HEK293 (cell line): ENCODE measurements at regions not wholly inside any gene's neighbourhood (a gene's known extent, or its start where the extent isn't known, plus 50 kb on each side); places are given as distances from the start of the nearest gene placed in this dataset.

Source experiments
- CTCF ChIA-PET: fragments of 350-600 bp; formaldehyde crosslinking; extraction: SDS; loops from one replicate; lab custom pipeline; 2021; ENCODE audit warnings: antibody characterized with exemption; lab: Yijun Ruan, JAX
- POLR2A ChIA-PET: fragments of 300-600 bp; formaldehyde crosslinking; extraction: SDS; loops from one replicate; lab custom pipeline; 2020; ENCODE audit warnings: antibody characterized with exemption, inconsistent platforms; lab: Yijun Ruan, JAX
- H3K27ac ChIP-seq: fragments of 200-500 bp; sonication (Bioruptor generic); 2 replicates; pipeline ENCODE4 v1.5.1; 2014; ENCODE audit warnings: low read depth, low read length, control low read depth, inconsistent platforms; ENCODE audit errors: extremely low read depth
- H3K36me3 ChIP-seq, 2 experiments: fragments of 200-500 bp in 1 of 2; sonication (Bioruptor generic) in 1 of 2; 1 replicate in 1 of 2; 2 replicates in 1 of 2; pipeline ENCODE4 v1.5.1; 2014 to 2017; ENCODE audit warnings: inconsistent platforms in 2 of 2, low read length in 2 of 2; ENCODE audit not compliant: control insufficient read depth in 2 of 2, insufficient read depth in 1 of 2
- H3K4me1 ChIP-seq: fragments of 200-500 bp; sonication (Bioruptor generic); 2 replicates; pipeline ENCODE4 v1.5.1; 2014; ENCODE audit warnings: mild to moderate bottlenecking, low read length, inconsistent platforms; ENCODE audit not compliant: control insufficient read depth, insufficient read depth
- H3K4me3 ChIP-seq: 2 replicates; pipeline ENCODE4 v1.5.1; 2011; ENCODE audit warnings: low read depth, mild to moderate bottlenecking, control low read depth, low read length, moderate library complexity
- H3K9me3 ChIP-seq: fragments of 200-500 bp; sonication (Bioruptor generic); 2 replicates; pipeline ENCODE4 v1.5.1; 2014; ENCODE audit warnings: low read depth, low read length, inconsistent platforms; ENCODE audit not compliant: control insufficient read depth, insufficient read depth
- GFI1B ChIP-seq: fragments of 450-650 bp; formaldehyde crosslinking; IDR thresholded peaks from 2 replicates; pipeline ENCODE4 v1.5.1; 2016; ENCODE audit warnings: missing biosample characterization, missing genetic modification characterization
- HOXD13 ChIP-seq: sonication (generic); formaldehyde crosslinking; IDR thresholded peaks from 2 replicates; pipeline ENCODE4 v1.8.0; 2022; ENCODE audit warnings: missing genetic modification reagents, borderline replicate concordance
- KLF9 ChIP-seq: fragments of 450-650 bp; formaldehyde crosslinking; IDR thresholded peaks from 2 replicates; pipeline ENCODE4 v1.5.1; 2016; ENCODE audit warnings: missing biosample characterization, missing genetic modification characterization, low read depth
- MZF1 ChIP-seq: fragments of 450-650 bp; formaldehyde crosslinking; IDR thresholded peaks from 2 replicates; pipeline ENCODE4 v1.5.1; 2017; ENCODE audit warnings: missing biosample characterization, missing genetic modification characterization, borderline replicate concordance
- PBX3 ChIP-seq: sonication (generic); formaldehyde crosslinking; IDR thresholded peaks from 2 replicates; pipeline ENCODE4 v1.8.1; 2022; ENCODE audit warnings: mild to moderate bottlenecking, moderate library complexity, missing genetic modification reagents
- REPIN1 ChIP-seq: fragments of 450-650 bp; formaldehyde crosslinking; IDR thresholded peaks from 2 replicates; pipeline ENCODE4 v1.5.1; 2017; ENCODE audit warnings: missing biosample characterization, missing genetic modification characterization, low read depth
- SALL2 ChIP-seq: fragments of 450-650 bp; formaldehyde crosslinking; IDR thresholded peaks from 2 replicates; pipeline ENCODE4 v1.5.0; 2017; ENCODE audit warnings: missing biosample characterization, mild to moderate bottlenecking, missing genetic modification characterization, borderline replicate concordance
- ZBTB17 ChIP-seq: fragments of 450-650 bp; formaldehyde crosslinking; IDR thresholded peaks from 2 replicates; pipeline ENCODE4 v1.5.1; 2016; ENCODE audit warnings: missing biosample characterization, missing genetic modification characterization
- ZBTB49 ChIP-seq: fragments of 450-650 bp; formaldehyde crosslinking; IDR thresholded peaks from 2 replicates; pipeline ENCODE4 v1.5.1; 2016; ENCODE audit warnings: missing biosample characterization, missing genetic modification characterization, low read depth
- ZBTB7A ChIP-seq: fragments of 450-650 bp; formaldehyde crosslinking; IDR thresholded peaks from 2 replicates; pipeline ENCODE4 v1.5.1; 2016; ENCODE audit warnings: low read depth, missing biosample characterization, missing genetic modification characterization
- ZNF121 ChIP-seq: fragments of 450-650 bp; formaldehyde crosslinking; IDR thresholded peaks from 2 replicates; pipeline ENCODE4 v1.5.1; 2016; ENCODE audit warnings: missing biosample characterization, missing genetic modification characterization
- ZNF132 ChIP-seq: fragments of 450-650 bp; formaldehyde crosslinking; IDR thresholded peaks from 2 replicates; pipeline ENCODE4 v1.5.1; 2017; ENCODE audit warnings: missing biosample characterization, missing genetic modification characterization, borderline replicate concordance
- ZNF174 ChIP-seq: fragments of 450-650 bp; formaldehyde crosslinking; IDR thresholded peaks from 2 replicates; pipeline ENCODE4 v1.5.0; 2017; ENCODE audit warnings: missing biosample characterization, mild to moderate bottlenecking, missing genetic modification characterization
- ZNF175 ChIP-seq: fragments of 450-650 bp; formaldehyde crosslinking; IDR thresholded peaks from 2 replicates; pipeline ENCODE4 v1.5.1; 2016; ENCODE audit warnings: missing biosample characterization, missing genetic modification characterization
- ZNF2 ChIP-seq: fragments of 450-650 bp; formaldehyde crosslinking; IDR thresholded peaks from 2 replicates; pipeline ENCODE4 v1.5.1; 2016; ENCODE audit warnings: missing biosample characterization, missing genetic modification characterization
- ZNF248 ChIP-seq: fragments of 450-650 bp; formaldehyde crosslinking; IDR thresholded peaks from 2 replicates; pipeline ENCODE4 v1.5.1; 2017; ENCODE audit warnings: missing biosample characterization, missing genetic modification characterization
- ZNF266 ChIP-seq: fragments of 450-650 bp; formaldehyde crosslinking; IDR thresholded peaks from 2 replicates; pipeline ENCODE4 v1.5.1; 2016; ENCODE audit warnings: missing biosample characterization, missing genetic modification characterization, low read depth
- ZNF37A ChIP-seq: fragments of 450-650 bp; IDR thresholded peaks from 2 replicates; pipeline ENCODE4 v1.5.1; 2018; ENCODE audit warnings: missing biosample characterization, missing genetic modification characterization
- ZNF473 ChIP-seq: fragments of 450-650 bp; formaldehyde crosslinking; IDR thresholded peaks from 2 replicates; pipeline ENCODE4 v1.5.1; 2017; ENCODE audit warnings: missing biosample characterization, missing genetic modification characterization
- ZNF621 ChIP-seq: fragments of 450-650 bp; formaldehyde crosslinking; IDR thresholded peaks from 2 replicates; pipeline ENCODE4 v1.5.1; 2017; ENCODE audit warnings: missing biosample characterization, missing genetic modification characterization
- ZNF747 ChIP-seq: fragments of 450-650 bp; formaldehyde crosslinking; IDR thresholded peaks from 2 replicates; pipeline ENCODE4 v1.5.1; 2016; ENCODE audit warnings: missing biosample characterization, missing genetic modification characterization
- ZSCAN4 ChIP-seq: fragments of 450-650 bp; formaldehyde crosslinking; IDR thresholded peaks from 2 replicates; pipeline ENCODE4 v1.5.1; 2017; ENCODE audit warnings: missing biosample characterization, missing genetic modification characterization
- TF ChIP-seq, protein P1 (sequence below): fragments of 450-650 bp; formaldehyde crosslinking; IDR thresholded peaks from 2 replicates; pipeline ENCODE4 v1.5.1; 2016; ENCODE audit warnings: missing biosample characterization, missing genetic modification characterization
- TF ChIP-seq, protein P2 (sequence below): fragments of 450-650 bp; formaldehyde crosslinking; IDR thresholded peaks from 2 replicates; pipeline ENCODE4 v1.5.1; 2016; ENCODE audit warnings: missing biosample characterization, missing genetic modification characterization
- TF ChIP-seq, protein P3 (sequence below): fragments of 450-650 bp; formaldehyde crosslinking; IDR thresholded peaks from 2 replicates; pipeline ENCODE4 v1.5.1; 2016; ENCODE audit warnings: missing biosample characterization, missing genetic modification characterization

GRCh38 chr20:56896447-56896846 is 267.3 kb downstream of the TFAP2C start:
- TF ChIP-seq ZBTB49 (tag by site-specific recombination) (no peak), ZNF747 (tag by site-specific recombination) (no peak), PBX3 (no peak), SALL2 (tag by site-specific recombination) (no peak), ZBTB17 (tag by site-specific recombination) (no peak), ZNF175 (tag by site-specific recombination) (no peak), REPIN1 (tag by site-specific recombination) (no peak), ZNF132 (tag by site-specific recombination) (no peak), ZNF266 (tag by site-specific recombination) (no peak), KLF9 (tag by site-specific recombination) (no peak), ZNF37A (tag by site-specific recombination) (no peak), ZNF2 (tag by site-specific recombination) (no peak), MZF1 (tag by site-specific recombination) (no peak), ZNF621 (tag by site-specific recombination) (no peak), ZNF121 (tag by site-specific recombination) (no peak)
- TF ChIP-seq, protein P1, sequence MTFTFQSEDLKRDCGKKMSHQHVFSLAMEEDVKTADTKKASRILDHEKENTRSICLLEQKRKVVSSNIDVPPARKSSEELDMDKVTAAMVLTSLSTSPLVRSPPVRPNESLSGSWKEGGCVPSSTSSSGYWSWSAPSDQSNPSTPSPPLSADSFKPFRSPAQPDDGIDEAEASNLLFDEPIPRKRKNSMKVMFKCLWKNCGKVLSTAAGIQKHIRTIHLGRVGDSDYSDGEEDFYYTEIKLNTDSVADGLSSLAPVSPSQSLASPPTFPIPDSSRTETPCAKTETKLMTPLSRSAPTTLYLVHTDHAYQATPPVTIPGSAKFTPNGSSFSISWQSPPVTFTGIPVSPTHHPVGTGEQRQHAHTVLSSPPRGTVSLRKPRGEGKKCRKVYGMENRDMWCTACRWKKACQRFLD: no peak
- TF ChIP-seq, protein P2, sequence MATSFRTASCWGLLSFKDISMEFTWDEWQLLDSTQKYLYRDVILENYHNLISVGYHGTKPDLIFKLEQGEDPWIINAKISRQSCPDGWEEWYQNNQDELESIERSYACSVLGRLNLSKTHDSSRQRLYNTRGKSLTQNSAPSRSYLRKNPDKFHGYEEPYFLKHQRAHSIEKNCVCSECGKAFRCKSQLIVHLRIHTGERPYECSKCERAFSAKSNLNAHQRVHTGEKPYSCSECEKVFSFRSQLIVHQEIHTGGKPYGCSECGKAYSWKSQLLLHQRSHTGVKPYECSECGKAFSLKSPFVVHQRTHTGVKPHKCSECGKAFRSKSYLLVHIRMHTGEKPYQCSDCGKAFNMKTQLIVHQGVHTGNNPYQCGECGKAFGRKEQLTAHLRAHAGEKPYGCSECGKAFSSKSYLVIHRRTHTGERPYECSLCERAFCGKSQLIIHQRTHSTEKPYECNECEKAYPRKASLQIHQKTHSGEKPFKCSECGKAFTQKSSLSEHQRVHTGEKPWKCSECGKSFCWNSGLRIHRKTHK (tag by site-specific recombination): no peak
- H3K4me3 ChIP-seq: no peak overlapping the region
- no peak overlapping the region for H3K27ac ChIP-seq
- H3K9me3 ChIP-seq: no peaks in the 10 kb centered on the region
- no peaks in the 10 kb centered on the region for H3K4me1 ChIP-seq
- CTCF ChIA-PET: interaction anchor here (0.6 to 1.0 kb wide), 2 partner anchors 31 to 360 kb away, joined by 3 to 4 read pairs; no protein-coding TSS in a partner anchor
- POLR2A ChIA-PET: no interaction called here
- H3K36me3 ChIP-seq: no peaks in the 10 kb centered on the region

GRCh38 chr20:56897318-56897957 is 268.3 kb downstream of the TFAP2C start:
- Histone ChIP-seq H3K36me3 (no peaks in the 10 kb centered on the region), H3K9me3 (no peaks in the 10 kb centered on the region), H3K4me1 (no peaks in the 10 kb centered on the region), H3K4me3 (no peak overlapping the region), H3K27ac (no peak overlapping the region)
- ChIA-PET POLR2A (no interaction called here), CTCF (interaction anchor here (0.6 to 1.0 kb wide), 2 partner anchors 30 to 361 kb away, joined by 3 to 4 read pairs; no protein-coding TSS in a partner anchor)
- TF ChIP-seq ZSCAN4 (tag by site-specific recombination) (no peak), GFI1B (no peak), ZBTB7A (tag by site-specific recombination) (no peak), ZNF174 (tag by site-specific recombination) (no peak), HOXD13 (CRISPR knock-in tag) (no peak), ZNF175 (tag by site-specific recombination) (no peak), ZNF248 (tag by site-specific recombination) (no peak), ZNF473 (tag by site-specific recombination) (no peak)
- TF ChIP-seq, protein P3, sequence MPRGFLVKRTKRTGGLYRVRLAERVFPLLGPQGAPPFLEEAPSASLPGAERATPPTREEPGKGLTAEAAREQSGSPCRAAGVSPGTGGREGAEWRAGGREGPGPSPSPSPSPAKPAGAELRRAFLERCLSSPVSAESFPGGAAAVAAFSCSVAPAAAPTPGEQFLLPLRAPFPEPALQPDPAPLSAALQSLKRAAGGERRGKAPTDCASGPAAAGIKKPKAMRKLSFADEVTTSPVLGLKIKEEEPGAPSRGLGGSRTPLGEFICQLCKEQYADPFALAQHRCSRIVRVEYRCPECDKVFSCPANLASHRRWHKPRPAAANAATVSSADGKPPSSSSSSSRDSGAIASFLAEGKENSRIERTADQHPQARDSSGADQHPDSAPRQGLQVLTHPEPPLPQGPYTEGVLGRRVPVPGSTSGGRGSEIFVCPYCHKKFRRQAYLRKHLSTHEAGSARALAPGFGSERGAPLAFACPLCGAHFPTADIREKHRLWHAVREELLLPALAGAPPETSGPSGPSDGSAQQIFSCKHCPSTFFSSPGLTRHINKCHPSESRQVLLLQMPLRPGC: no peak
